ENCODE measurements at regions not wholly inside any gene's neighbourhood (a gene's known extent, or its start where the extent isn't known, plus 50 kb on each side); places are given as distances from the start of the nearest gene placed in this dataset.
"Not testable (repeated sequence)": the region's sequence is repeated elsewhere in the genome, so short reads cannot be mapped to it uniquely, and the experiment has no call there.

- not testable (repeated sequence) for H3K9me3 ChIP-seq (ENCODE audit: low read length); H2AFZ ChIP-seq (ENCODE audit: low read length); H3K9ac ChIP-seq (ENCODE audit: low read length); H4K20me1 ChIP-seq (ENCODE audit: insufficient read depth, low read depth, low read length); H3K27me3 ChIP-seq (ENCODE audit: low read length); DNase-seq; H3K27ac ChIP-seq (ENCODE audit: low read length); H3K4me3 ChIP-seq (ENCODE audit: low read length); H3K36me3 ChIP-seq (ENCODE audit: insufficient read depth, low read length); H3K4me1 ChIP-seq (ENCODE audit: low read length); H3K79me2 ChIP-seq (ENCODE audit: low read length); H3K4me2 ChIP-seq (ENCODE audit: low read depth, low read length, poor library complexity, severe bottlenecking); H3K9me2 ChIP-seq (replicated peaks; ENCODE audit: insufficient read depth, low read length)
Observed at GRCh38 chr2:182609005-182609404, 107.1 kb upstream of the DNAJC10 start.

GRCh38 chr2:182610231-182610630 lies 105.8 kb upstream of the DNAJC10 start:
- Histone ChIP-seq H3K4me1 (ENCODE audit: low read length) (no peaks in the 10 kb centered on the region), H4K20me1 (ENCODE audit: insufficient read depth, low read depth, low read length) (no peaks in the 10 kb centered on the region), H3K9me2 (replicated peaks; ENCODE audit: insufficient read depth, low read length) (no peaks in the 10 kb centered on the region), H3K4me3 (ENCODE audit: low read length) (no peak overlapping the region), H3K9ac (ENCODE audit: low read length) (no peak overlapping the region), H3K36me3 (ENCODE audit: insufficient read depth, low read length) (no peaks in the 10 kb centered on the region), H3K27me3 (ENCODE audit: low read length) (no peaks in the 10 kb centered on the region), H3K9me3 (ENCODE audit: low read length) (no peaks in the 10 kb centered on the region), H2AFZ (ENCODE audit: low read length) (no peak overlapping the region), H3K27ac (ENCODE audit: low read length) (no peak overlapping the region), H3K4me2 (ENCODE audit: low read depth, low read length, poor library complexity, severe bottlenecking) (no peak overlapping the region), H3K79me2 (ENCODE audit: low read length) (no peaks in the 10 kb centered on the region)
- no peak for DNase-seq

GRCh38 chr2:182611009-182611408 lies 105.0 kb upstream of the DNAJC10 start:
- no peaks in the 10 kb centered on the region for H3K4me1 ChIP-seq (ENCODE audit: low read length)
- H3K27me3 ChIP-seq (ENCODE audit: low read length): no peaks in the 10 kb centered on the region
- H2AFZ ChIP-seq (ENCODE audit: low read length): no peak overlapping the region
- no peaks in the 10 kb centered on the region for H3K9me2 ChIP-seq (replicated peaks; ENCODE audit: insufficient read depth, low read length)
- no peaks in the 10 kb centered on the region for H3K9me3 ChIP-seq (ENCODE audit: low read length)
- DNase-seq: no peak
- H4K20me1 ChIP-seq (ENCODE audit: insufficient read depth, low read depth, low read length): no peaks in the 10 kb centered on the region
- no peak overlapping the region for H3K4me2 ChIP-seq (ENCODE audit: low read depth, low read length, poor library complexity, severe bottlenecking)
- no peaks in the 10 kb centered on the region for H3K36me3 ChIP-seq (ENCODE audit: insufficient read depth, low read length)
- H3K27ac ChIP-seq (ENCODE audit: low read length): no peak overlapping the region
- H3K79me2 ChIP-seq (ENCODE audit: low read length): no peaks in the 10 kb centered on the region
- H3K9ac ChIP-seq (ENCODE audit: low read length): no peak overlapping the region
- no peak overlapping the region for H3K4me3 ChIP-seq (ENCODE audit: low read length)

GRCh38 chr2:182615036-182615435 lies 101.0 kb upstream of the DNAJC10 start:
- H3K4me3 ChIP-seq (ENCODE audit: low read length): no peak overlapping the region
- no peaks in the 10 kb centered on the region for H3K9me3 ChIP-seq (ENCODE audit: low read length)
- no peaks in the 10 kb centered on the region for H4K20me1 ChIP-seq (ENCODE audit: insufficient read depth, low read depth, low read length)
- H3K27me3 ChIP-seq (ENCODE audit: low read length): no peaks in the 10 kb centered on the region
- no peak for DNase-seq
- H3K4me1 ChIP-seq (ENCODE audit: low read length): no peaks in the 10 kb centered on the region
- H3K27ac ChIP-seq (ENCODE audit: low read length): no peak overlapping the region
- H3K9ac ChIP-seq (ENCODE audit: low read length): no peak overlapping the region
- H3K36me3 ChIP-seq (ENCODE audit: insufficient read depth, low read length): no peaks in the 10 kb centered on the region
- H3K79me2 ChIP-seq (ENCODE audit: low read length): no peaks in the 10 kb centered on the region
- no peak overlapping the region for H3K4me2 ChIP-seq (ENCODE audit: low read depth, low read length, poor library complexity, severe bottlenecking)
- H3K9me2 ChIP-seq (replicated peaks; ENCODE audit: insufficient read depth, low read length): no peaks in the 10 kb centered on the region
- no peak overlapping the region for H2AFZ ChIP-seq (ENCODE audit: low read length)

GRCh38 chr2:182616471-182617393 lies 99.3 kb upstream of the DNAJC10 start:
- no peaks in the 10 kb centered on the region for H3K79me2 ChIP-seq (ENCODE audit: low read length)
- H3K4me2 ChIP-seq (ENCODE audit: low read depth, low read length, poor library complexity, severe bottlenecking): no peak overlapping the region
- no peaks in the 10 kb centered on the region for H3K4me1 ChIP-seq (ENCODE audit: low read length)
- H3K9ac ChIP-seq (ENCODE audit: low read length): no peak overlapping the region
- no peaks in the 10 kb centered on the region for H3K9me2 ChIP-seq (replicated peaks; ENCODE audit: insufficient read depth, low read length)
- no peak overlapping the region for H3K4me3 ChIP-seq (ENCODE audit: low read length)
- H3K36me3 ChIP-seq (ENCODE audit: insufficient read depth, low read length): no peaks in the 10 kb centered on the region
- no peaks in the 10 kb centered on the region for H3K27me3 ChIP-seq (ENCODE audit: low read length)
- no peaks in the 10 kb centered on the region for H4K20me1 ChIP-seq (ENCODE audit: insufficient read depth, low read depth, low read length)
- H3K9me3 ChIP-seq (ENCODE audit: low read length): no peaks in the 10 kb centered on the region
- H2AFZ ChIP-seq (ENCODE audit: low read length): no peak overlapping the region
- DNase-seq: no peak
- no peak overlapping the region for H3K27ac ChIP-seq (ENCODE audit: low read length)

- Histone ChIP-seq H3K4me1 (ENCODE audit: low read length) (no peaks in the 10 kb centered on the region), H3K9ac (ENCODE audit: low read length) (no peak overlapping the region), H3K4me2 (ENCODE audit: low read depth, low read length, poor library complexity, severe bottlenecking) (no peak overlapping the region), H3K79me2 (ENCODE audit: low read length) (no peaks in the 10 kb centered on the region), H3K27me3 (ENCODE audit: low read length) (no peaks in the 10 kb centered on the region), H4K20me1 (ENCODE audit: insufficient read depth, low read depth, low read length) (no peaks in the 10 kb centered on the region), H3K9me3 (ENCODE audit: low read length) (no peaks in the 10 kb centered on the region), H3K27ac (ENCODE audit: low read length) (no peak overlapping the region), H3K9me2 (replicated peaks; ENCODE audit: insufficient read depth, low read length) (no peaks in the 10 kb centered on the region), H3K36me3 (ENCODE audit: insufficient read depth, low read length) (no peaks in the 10 kb centered on the region), H3K4me3 (ENCODE audit: low read length) (no peak overlapping the region), H2AFZ (ENCODE audit: low read length) (no peak overlapping the region)
- no peak for DNase-seq
Observed at GRCh38 chr2:182618672-182619079, 97.4 kb upstream of the DNAJC10 start.

- no peaks in the 10 kb centered on the region for H3K36me3 ChIP-seq (ENCODE audit: insufficient read depth, low read length)
- no peaks in the 10 kb centered on the region for H4K20me1 ChIP-seq (ENCODE audit: insufficient read depth, low read depth, low read length)
- no peak overlapping the region for H3K4me2 ChIP-seq (ENCODE audit: low read depth, low read length, poor library complexity, severe bottlenecking)
- H3K27ac ChIP-seq (ENCODE audit: low read length): no peak overlapping the region
- H3K9ac ChIP-seq (ENCODE audit: low read length): no peak overlapping the region
- H3K27me3 ChIP-seq (ENCODE audit: low read length): no peaks in the 10 kb centered on the region
- H3K79me2 ChIP-seq (ENCODE audit: low read length): no peaks in the 10 kb centered on the region
- H3K4me1 ChIP-seq (ENCODE audit: low read length): no peaks in the 10 kb centered on the region
- no peak overlapping the region for H2AFZ ChIP-seq (ENCODE audit: low read length)
- H3K9me3 ChIP-seq (ENCODE audit: low read length): no peaks in the 10 kb centered on the region
- DNase-seq: no peak
- H3K9me2 ChIP-seq (replicated peaks; ENCODE audit: insufficient read depth, low read length): no peaks in the 10 kb centered on the region
- no peak overlapping the region for H3K4me3 ChIP-seq (ENCODE audit: low read length)
Observed at GRCh38 chr2:182619276-182619675, 96.8 kb upstream of the DNAJC10 start.

- Histone ChIP-seq H3K4me2 (ENCODE audit: low read depth, low read length, poor library complexity, severe bottlenecking) (no peak overlapping the region), H3K9me3 (ENCODE audit: low read length) (no peaks in the 10 kb centered on the region), H2AFZ (ENCODE audit: low read length) (no peak overlapping the region), H3K27ac (ENCODE audit: low read length) (no peak overlapping the region), H3K9ac (ENCODE audit: low read length) (no peak overlapping the region), H3K27me3 (ENCODE audit: low read length) (no peaks in the 10 kb centered on the region), H3K4me3 (ENCODE audit: low read length) (no peak overlapping the region), H3K36me3 (ENCODE audit: insufficient read depth, low read length) (no peaks in the 10 kb centered on the region), H3K4me1 (ENCODE audit: low read length) (no peaks in the 10 kb centered on the region), H3K9me2 (replicated peaks; ENCODE audit: insufficient read depth, low read length) (no peaks in the 10 kb centered on the region), H4K20me1 (ENCODE audit: insufficient read depth, low read depth, low read length) (no peaks in the 10 kb centered on the region), H3K79me2 (ENCODE audit: low read length) (no peaks in the 10 kb centered on the region)
- DNase-seq: no peak
Observed at GRCh38 chr2:182621191-182621590, 94.9 kb upstream of the DNAJC10 start.
